ENCODE measurements at regions not wholly inside any gene's neighbourhood (a gene's known extent, or its start where the extent isn't known, plus 50 kb on each side); places are given as distances from the start of the nearest gene placed in this dataset.

GRCh38 chr2:215868846-215869543 is 144.4 kb downstream of the MREG start:
- TF ChIP-seq, protein P1, sequence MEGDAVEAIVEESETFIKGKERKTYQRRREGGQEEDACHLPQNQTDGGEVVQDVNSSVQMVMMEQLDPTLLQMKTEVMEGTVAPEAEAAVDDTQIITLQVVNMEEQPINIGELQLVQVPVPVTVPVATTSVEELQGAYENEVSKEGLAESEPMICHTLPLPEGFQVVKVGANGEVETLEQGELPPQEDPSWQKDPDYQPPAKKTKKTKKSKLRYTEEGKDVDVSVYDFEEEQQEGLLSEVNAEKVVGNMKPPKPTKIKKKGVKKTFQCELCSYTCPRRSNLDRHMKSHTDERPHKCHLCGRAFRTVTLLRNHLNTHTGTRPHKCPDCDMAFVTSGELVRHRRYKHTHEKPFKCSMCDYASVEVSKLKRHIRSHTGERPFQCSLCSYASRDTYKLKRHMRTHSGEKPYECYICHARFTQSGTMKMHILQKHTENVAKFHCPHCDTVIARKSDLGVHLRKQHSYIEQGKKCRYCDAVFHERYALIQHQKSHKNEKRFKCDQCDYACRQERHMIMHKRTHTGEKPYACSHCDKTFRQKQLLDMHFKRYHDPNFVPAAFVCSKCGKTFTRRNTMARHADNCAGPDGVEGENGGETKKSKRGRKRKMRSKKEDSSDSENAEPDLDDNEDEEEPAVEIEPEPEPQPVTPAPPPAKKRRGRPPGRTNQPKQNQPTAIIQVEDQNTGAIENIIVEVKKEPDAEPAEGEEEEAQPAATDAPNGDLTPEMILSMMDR (conservative IDR thresholded peaks at IDR 0.05; ENCODE audit: low read depth, low read length): no peak
- TF ChIP-seq EZH2phosphoT487 (IDR thresholded peaks at IDR 0.05; ENCODE audit: borderline replicate concordance, low read length) (no peak), EZH2 (IDR thresholded peaks at IDR 0.05; ENCODE audit: low read length, unreplicated experiment) (no peak)
